Breast epithelium (tissue), 4 donors: ENCODE measurements at regions not wholly inside any gene's neighbourhood (a gene's known extent, or its start where the extent isn't known, plus 50 kb on each side); places are given as distances from the start of the nearest gene placed in this dataset.

ENCODE experiments used
- DNase-seq, 2 donors: peaks; one replicate each; pipeline ENCODE4 v3.0.0-alpha.2; 2019; ENCODE audit warnings: low spot score in 2 of 2
- H3K27ac ChIP-seq, 2 donors: fragments of 200-600 bp; sonication (generic) in 1 of 2; one replicate each; pipeline ENCODE4 v1.5.1; 2016 to 2019; ENCODE audit warnings: mild to moderate bottlenecking in 1 of 2
- H3K27me3 ChIP-seq, 2 donors: fragments of 200-600 bp; sonication (generic) in 1 of 2; one replicate each; pipeline versions ENCODE4 v1.5.1 to v1.6.0; 2017 to 2019; ENCODE audit warnings: control low read depth in 1 of 2, mild to moderate bottlenecking in 1 of 2
- H3K36me3 ChIP-seq: fragments of 200-600 bp; one replicate; pipeline ENCODE4 v1.5.1; 2019
- H3K4me1 ChIP-seq, 2 donors: fragments of 200-600 bp; sonication (generic); one replicate each; pipeline ENCODE4 v1.5.1; 2016 to 2019; ENCODE audit warnings: control low read depth in 1 of 2
- H3K4me3 ChIP-seq, 3 donors: fragments of 200-600 bp; sonication (generic); 1 replicate in 2 of 3; 2 replicates in 1 of 3; pipeline ENCODE4 v1.5.1; 2016 to 2019; ENCODE audit warnings: mild to moderate bottlenecking in 3 of 3, moderate library complexity in 2 of 3
- H3K9me3 ChIP-seq, 2 donors: fragments of 200-600 bp; sonication (generic) in 1 of 2; one replicate each; pipeline ENCODE4 v1.5.1; 2016 to 2019; ENCODE audit warnings: control low read depth in 1 of 2
- POLR2A ChIP-seq: fragments of 450-650 bp; IDR thresholded peaks from one replicate; pipeline ENCODE4 v1.6.1; 2016; ENCODE audit warnings: antibody characterized with exemption, mild to moderate bottlenecking, moderate library complexity
- POLR2AphosphoS5 ChIP-seq, 3 donors: sonication (generic); formaldehyde crosslinking; IDR thresholded peaks; one replicate each; pipeline ENCODE4 v1.6.1; 2017; ENCODE audit warnings: antibody characterized with exemption in 3 of 3
- intact Hi-C: fragments of 100-400 bp; cut with DNase I; formaldehyde crosslinking; loops from one replicate; pipeline ENCODE4 v1.15.1; 2023; ENCODE audit warnings: low total_unique reads
- TF ChIP-seq, protein P1 (sequence below), 3 donors: fragments of 450-650 bp; IDR thresholded peaks; one replicate each; pipeline ENCODE4 v1.5.1; 2016 to 2017; ENCODE audit warnings: antibody characterized with exemption in 3 of 3, mild to moderate bottlenecking in 3 of 3, moderate library complexity in 3 of 3

DNA sequence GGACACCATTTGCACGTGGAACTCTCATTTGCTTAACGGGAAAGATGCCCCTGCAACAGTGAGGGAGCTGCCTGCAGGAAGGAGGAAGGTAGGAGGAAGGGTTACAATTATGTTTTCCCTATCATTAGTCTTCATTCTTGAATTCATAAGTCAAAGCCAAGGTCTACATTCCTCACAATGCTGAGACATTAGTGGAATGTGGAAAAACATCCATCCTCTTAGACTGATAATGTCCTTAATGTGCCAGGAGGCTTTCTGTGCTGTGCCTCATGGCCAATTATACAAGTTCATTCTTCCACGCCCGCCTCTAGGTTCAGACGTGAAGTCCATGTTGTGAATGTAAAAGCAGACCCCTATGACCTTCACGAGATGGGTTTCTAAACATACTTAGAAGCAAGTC, 1212.4 kb upstream of the TMEM132C start:
- TF ChIP-seq POLR2A: no peak
- TF ChIP-seq, protein P1, sequence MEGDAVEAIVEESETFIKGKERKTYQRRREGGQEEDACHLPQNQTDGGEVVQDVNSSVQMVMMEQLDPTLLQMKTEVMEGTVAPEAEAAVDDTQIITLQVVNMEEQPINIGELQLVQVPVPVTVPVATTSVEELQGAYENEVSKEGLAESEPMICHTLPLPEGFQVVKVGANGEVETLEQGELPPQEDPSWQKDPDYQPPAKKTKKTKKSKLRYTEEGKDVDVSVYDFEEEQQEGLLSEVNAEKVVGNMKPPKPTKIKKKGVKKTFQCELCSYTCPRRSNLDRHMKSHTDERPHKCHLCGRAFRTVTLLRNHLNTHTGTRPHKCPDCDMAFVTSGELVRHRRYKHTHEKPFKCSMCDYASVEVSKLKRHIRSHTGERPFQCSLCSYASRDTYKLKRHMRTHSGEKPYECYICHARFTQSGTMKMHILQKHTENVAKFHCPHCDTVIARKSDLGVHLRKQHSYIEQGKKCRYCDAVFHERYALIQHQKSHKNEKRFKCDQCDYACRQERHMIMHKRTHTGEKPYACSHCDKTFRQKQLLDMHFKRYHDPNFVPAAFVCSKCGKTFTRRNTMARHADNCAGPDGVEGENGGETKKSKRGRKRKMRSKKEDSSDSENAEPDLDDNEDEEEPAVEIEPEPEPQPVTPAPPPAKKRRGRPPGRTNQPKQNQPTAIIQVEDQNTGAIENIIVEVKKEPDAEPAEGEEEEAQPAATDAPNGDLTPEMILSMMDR (IDR thresholded peaks at IDR 0.05): no peak
- Histone ChIP-seq H3K36me3 (no peaks in the 10 kb centered on the region), H3K4me1 (no peaks in the 10 kb centered on the region), H3K4me3 (no peak overlapping the region), H3K27ac (no peak overlapping the region), H3K27me3 (no peaks in the 10 kb centered on the region), H3K9me3 (peaks cover 0 to 4% of the 10 kb centered on the region in 2 donors)
- no peak for DNase-seq
- intact Hi-C loops: no loop called here

DNA sequence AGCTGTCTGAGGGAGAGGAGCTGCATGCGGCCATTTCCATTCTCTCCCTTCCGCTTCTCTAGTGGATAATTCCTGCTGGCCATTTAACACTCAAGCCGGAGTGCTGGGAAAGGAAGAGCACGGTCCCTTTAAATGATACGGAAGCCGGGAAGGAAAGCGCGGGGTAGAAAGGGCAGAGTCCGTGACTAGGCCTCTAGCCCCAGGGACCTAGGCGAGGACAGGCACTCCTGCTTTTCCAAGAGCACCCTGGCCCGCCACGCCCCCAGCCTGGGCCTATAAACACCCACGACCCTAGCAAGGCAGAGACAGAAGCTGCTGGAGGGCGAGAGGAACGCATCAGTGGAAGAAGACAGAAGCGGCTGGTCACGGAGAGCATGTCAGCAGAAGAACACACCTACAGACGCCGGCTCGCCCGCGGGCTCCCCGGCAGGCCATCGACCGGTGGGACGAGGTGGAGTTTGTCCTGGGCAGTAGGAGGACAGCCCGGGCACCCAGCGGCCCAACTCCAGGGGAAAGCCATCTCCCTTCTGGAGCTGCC, 1206.6 kb upstream of the TMEM132C start:
- Histone ChIP-seq H3K36me3 (no peaks in the 10 kb centered on the region), H3K9me3 (no peaks in the 10 kb centered on the region), H3K27me3 (no peaks in the 10 kb centered on the region), H3K27ac (no peak overlapping the region), H3K4me3 (no peak overlapping the region), H3K4me1 (no peaks in the 10 kb centered on the region)
- TF ChIP-seq POLR2AphosphoS5 (IDR thresholded peaks at IDR 0.05) (no peak), POLR2A (no peak)
- TF ChIP-seq, protein P1 (IDR thresholded peaks at IDR 0.05): no peak
- intact Hi-C loops: no loop called here
- no peak for DNase-seq

DNA sequence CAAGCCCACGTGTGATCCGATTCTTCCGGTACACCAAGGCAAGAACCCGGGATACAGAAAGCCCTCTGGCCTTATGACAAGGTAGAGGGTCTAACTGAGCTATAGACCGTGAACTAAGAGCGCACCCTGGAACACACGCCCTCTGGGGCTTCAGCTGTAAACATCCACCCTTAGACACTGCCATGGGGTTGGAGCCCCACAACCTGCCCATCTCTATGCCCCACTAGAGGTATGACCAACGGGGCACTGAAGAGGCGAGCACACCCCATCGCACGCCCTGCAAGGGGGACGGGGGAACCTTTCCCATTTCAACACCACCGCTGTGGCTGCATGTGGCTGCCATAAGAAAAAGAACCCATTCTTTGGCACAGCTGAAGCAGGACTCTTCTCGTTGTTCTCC, 1206.0 kb upstream of the TMEM132C start:
- Histone ChIP-seq H3K36me3 (no peaks in the 10 kb centered on the region), H3K27ac (no peak overlapping the region), H3K9me3 (no peaks in the 10 kb centered on the region), H3K4me3 (no peak overlapping the region), H3K4me1 (no peaks in the 10 kb centered on the region), H3K27me3 (no peaks in the 10 kb centered on the region)
- TF ChIP-seq, protein P1 (IDR thresholded peaks at IDR 0.05): no peak
- no peak for TF ChIP-seq POLR2AphosphoS5 (IDR thresholded peaks at IDR 0.05)
- no peak for TF ChIP-seq POLR2A
- intact Hi-C loops: no loop called here
- no peak for DNase-seq

DNA sequence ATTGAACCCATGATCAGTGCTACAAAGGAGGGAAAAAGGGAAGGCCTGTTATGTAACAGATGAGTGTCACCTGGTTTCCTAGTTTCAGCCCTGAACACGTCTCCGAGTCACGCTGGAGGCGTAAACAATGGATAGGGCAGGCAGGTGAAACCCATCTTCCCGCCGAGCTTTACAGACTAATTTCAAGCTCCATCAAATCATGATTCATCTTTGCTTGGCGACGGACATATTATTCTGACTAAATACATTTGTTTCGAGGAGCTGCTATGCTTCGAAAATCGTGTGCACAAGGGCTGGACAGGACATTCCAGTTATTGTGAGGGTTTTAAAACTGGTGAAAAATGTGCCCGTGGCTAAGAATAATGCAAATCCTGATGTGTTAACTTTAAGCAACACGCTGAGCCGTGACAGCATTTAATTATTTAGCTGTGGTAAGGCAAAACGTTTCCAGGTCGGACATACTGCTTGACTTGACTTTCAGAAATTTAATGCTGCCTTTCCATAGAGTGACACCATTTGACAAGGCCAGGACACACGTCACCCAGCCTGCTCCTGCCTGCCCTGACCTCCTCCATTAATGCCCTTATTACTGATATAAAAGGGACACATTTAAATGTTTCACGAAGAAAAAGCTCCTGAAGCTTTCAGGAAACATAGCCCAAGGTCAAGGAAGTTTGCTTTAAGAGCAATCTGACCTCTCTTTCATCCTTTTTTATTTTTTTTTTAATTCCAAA, 1203.5 kb upstream of the TMEM132C start:
- no peak overlapping the region for H3K27ac ChIP-seq
- no peak for DNase-seq
- no peak for TF ChIP-seq POLR2AphosphoS5 (IDR thresholded peaks at IDR 0.05)
- no peak for TF ChIP-seq POLR2A
- TF ChIP-seq, protein P1 (IDR thresholded peaks at IDR 0.05): no peak
- H3K4me1 ChIP-seq: no peaks in the 10 kb centered on the region
- H3K27me3 ChIP-seq: no peaks in the 10 kb centered on the region
- no peaks in the 10 kb centered on the region for H3K36me3 ChIP-seq
- intact Hi-C loops: no loop called here
- H3K9me3 ChIP-seq: no peaks in the 10 kb centered on the region
- H3K4me3 ChIP-seq: no peak overlapping the region

DNA sequence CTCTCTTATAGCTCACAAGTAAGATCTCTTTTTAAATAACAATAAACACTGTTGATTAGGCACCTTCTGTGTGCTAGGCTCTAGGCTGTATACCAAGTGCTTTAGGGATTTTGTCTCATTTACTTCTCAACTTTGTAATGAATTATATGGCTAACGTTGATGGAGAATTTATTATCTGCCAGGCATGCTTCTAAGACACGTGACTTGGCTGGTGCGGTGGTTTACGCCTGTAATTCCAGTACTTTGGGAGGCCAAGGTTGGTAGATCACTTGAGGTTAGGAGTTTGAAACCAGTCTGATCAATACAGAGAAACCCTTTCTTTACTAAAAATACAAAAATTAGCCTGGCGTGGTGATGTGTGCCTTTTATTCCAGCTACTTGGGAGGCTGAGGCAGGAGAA, 1202.8 kb upstream of the TMEM132C start:
- DNase-seq: no peak
- H3K4me1 ChIP-seq: no peaks in the 10 kb centered on the region
- intact Hi-C loops: no loop called here

More for the DNA sequence above, 1202.8 kb upstream of the TMEM132C start:
- no peak overlapping the region for H3K27ac ChIP-seq
- TF ChIP-seq, protein P1 (IDR thresholded peaks at IDR 0.05): no peak
- TF ChIP-seq POLR2A (no peak), POLR2AphosphoS5 (IDR thresholded peaks at IDR 0.05) (no peak)
- H3K9me3 ChIP-seq: no peaks in the 10 kb centered on the region
- H3K36me3 ChIP-seq: no peaks in the 10 kb centered on the region
- no peak overlapping the region for H3K4me3 ChIP-seq
- no peaks in the 10 kb centered on the region for H3K27me3 ChIP-seq
